LoVo (cell line): ENCODE measurements at regions not wholly inside any gene's neighbourhood (a gene's known extent, or its start where the extent isn't known, plus 50 kb on each side); places are given as distances from the start of the nearest gene placed in this dataset.
"Not testable (repeated sequence)": the region's sequence is repeated elsewhere in the genome, so short reads cannot be mapped to it uniquely, and the experiment has no call there.

Experiments
- DNase-seq: peaks from one replicate; pipeline ENCODE4 v3.0.0-alpha.2; 2016; ENCODE audit warnings: low spot score

- no peak for DNase-seq
Measured at GRCh38 chr13:53101883-53102282, 73.3 kb downstream of the OLFM4 start.

GRCh38 chr13:53104136-53104535 lies 75.5 kb downstream of the OLFM4 start:
- no peak for DNase-seq

- no peak for DNase-seq
Measured at GRCh38 chr13:53105477-53105876, 76.9 kb downstream of the OLFM4 start.

GRCh38 chr13:53105890-53106289 lies 77.3 kb downstream of the OLFM4 start:
- DNase-seq: no peak

- no peak for DNase-seq
Measured at GRCh38 chr13:53110181-53110580, 81.6 kb downstream of the OLFM4 start.

GRCh38 chr13:53110614-53111013 lies 82.0 kb downstream of the OLFM4 start:
- no peak for DNase-seq

- DNase-seq: no peak
Measured at GRCh38 chr13:53112522-53112921, 83.9 kb downstream of the OLFM4 start.

- DNase-seq: not testable (repeated sequence)
Measured at GRCh38 chr13:53117048-53117447, 88.4 kb downstream of the OLFM4 start.

GRCh38 chr13:53121131-53121773 lies 92.6 kb downstream of the OLFM4 start:
- no peak for DNase-seq

GRCh38 chr13:53121919-53122318 lies 93.3 kb downstream of the OLFM4 start:
- DNase-seq: no peak

- no peak for DNase-seq
Measured at GRCh38 chr13:53123536-53123935, 94.9 kb downstream of the OLFM4 start.

GRCh38 chr13:53124623-53125022 lies 96.0 kb downstream of the OLFM4 start:
- DNase-seq: no peak

GRCh38 chr13:53126841-53127245 lies 98.2 kb downstream of the OLFM4 start:
- DNase-seq: no peak

- DNase-seq: no peak
Measured at GRCh38 chr13:53127373-53127772, 98.8 kb downstream of the OLFM4 start.

GRCh38 chr13:53129864-53130393 lies 101.3 kb downstream of the OLFM4 start:
- DNase-seq: no peak

GRCh38 chr13:53131361-53131760 lies 102.7 kb downstream of the OLFM4 start:
- no peak for DNase-seq

GRCh38 chr13:53135301-53135700 lies 106.7 kb downstream of the OLFM4 start:
- no peak for DNase-seq

- no peak for DNase-seq
Measured at GRCh38 chr13:53136554-53137215, 108.1 kb downstream of the OLFM4 start.

- DNase-seq: no peak
Measured at GRCh38 chr13:53137779-53138178, 109.2 kb downstream of the OLFM4 start.

GRCh38 chr13:53138376-53139036 lies 109.9 kb downstream of the OLFM4 start:
- DNase-seq: no peak

- DNase-seq: no peak
Measured at GRCh38 chr13:53141336-53141735, 112.7 kb downstream of the OLFM4 start.

- DNase-seq: no peak
Measured at GRCh38 chr13:53142306-53142705, 113.7 kb downstream of the OLFM4 start.

GRCh38 chr13:53143757-53144339 lies 115.2 kb downstream of the OLFM4 start:
- no peak for DNase-seq
